ENCODE measurements at regions not wholly inside any gene's neighbourhood (a gene's known extent, or its start where the extent isn't known, plus 50 kb on each side); places are given as distances from the start of the nearest gene placed in this dataset.

DNA sequence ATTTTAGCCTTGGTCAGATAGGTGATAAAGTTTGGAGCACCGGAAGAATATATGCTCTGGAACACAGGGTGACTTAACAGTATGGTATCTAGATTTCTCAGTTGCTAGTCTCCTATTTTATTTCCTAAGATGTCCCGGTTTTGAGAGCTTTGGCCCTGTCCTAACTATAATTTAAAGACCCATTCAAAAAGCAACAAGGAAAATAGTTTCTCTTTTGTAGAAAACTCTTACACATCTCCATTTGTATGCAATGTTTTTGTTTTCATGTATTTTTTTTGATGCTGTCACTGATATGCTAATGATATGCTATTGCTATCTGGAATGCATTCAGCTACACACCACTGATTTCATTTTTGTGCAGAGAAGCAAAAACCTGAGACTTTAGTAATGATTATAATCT lies 237.8 kb downstream of the GPD2 start:
- H3K9me3 Mint-ChIP-seq: no peaks in the 10 kb centered on the region
- no peaks in the 10 kb centered on the region for H3K4me1 Mint-ChIP-seq (ENCODE audit: low read depth)
- no peak overlapping the region for H3K27ac Mint-ChIP-seq
- DNase-seq (no peak), ATAC-seq (replicated peaks in 1 of 2) (no peak)
- no peaks in the 10 kb centered on the region for H3K36me3 Mint-ChIP-seq (ENCODE audit: insufficient read depth in 2 of 2)
- no peaks in the 10 kb centered on the region for H3K27me3 Mint-ChIP-seq (ENCODE audit: low read depth)
- H3K4me3 Mint-ChIP-seq: no peak overlapping the region

GRCh38 chr2:156675896-156676295 lies 239.7 kb downstream of the GPD2 start:
- ATAC-seq (replicated peaks in 1 of 2) (no peak), DNase-seq (no peak)
- Mint-ChIP-seq H3K9me3 (no peaks in the 10 kb centered on the region), H3K4me1 (ENCODE audit: low read depth) (no peaks in the 10 kb centered on the region), H3K4me3 (no peak overlapping the region), H3K27ac (no peak overlapping the region), H3K36me3 (ENCODE audit: insufficient read depth in 2 of 2) (no peaks in the 10 kb centered on the region), H3K27me3 (ENCODE audit: low read depth) (no peaks in the 10 kb centered on the region)

DNA sequence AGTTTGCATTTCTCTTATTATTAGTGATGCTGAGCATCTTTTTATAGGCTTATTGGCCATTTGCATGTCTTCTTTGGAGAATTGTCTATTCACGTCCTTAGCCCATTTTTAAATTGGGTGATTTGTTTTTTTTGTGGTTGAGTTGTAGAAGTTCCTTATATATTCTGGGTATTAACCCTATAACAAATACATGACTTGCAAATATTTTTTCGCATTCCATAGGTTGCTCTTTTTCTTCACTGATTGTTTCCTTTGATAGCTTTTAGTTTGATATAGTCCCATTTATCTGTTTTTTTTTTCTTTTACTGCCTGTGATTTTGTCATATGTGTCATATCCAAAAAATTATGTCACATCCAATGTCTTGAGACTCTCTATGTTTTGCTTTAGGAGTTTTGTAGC lies 243.6 kb downstream of the GPD2 start:
- H3K27ac Mint-ChIP-seq: no peak overlapping the region

GRCh38 chr2:156680266-156680665 lies 244.1 kb downstream of the GPD2 start:
- Mint-ChIP-seq H3K27me3 (ENCODE audit: low read depth) (peaks cover 12% of the 10 kb centered on the region), H3K27ac (no peak overlapping the region), H3K9me3 (no peaks in the 10 kb centered on the region), H3K4me3 (no peak overlapping the region), H3K4me1 (ENCODE audit: low read depth) (no peaks in the 10 kb centered on the region), H3K36me3 (ENCODE audit: insufficient read depth in 2 of 2) (no peaks in the 10 kb centered on the region)
- DNase-seq: no peak
- ATAC-seq (replicated peaks in 1 of 2): no peak

More for the DNA sequence above, 243.6 kb downstream of the GPD2 start:
- no peak for ATAC-seq (replicated peaks in 1 of 2)
- Mint-ChIP-seq H3K4me3 (no peak overlapping the region), H3K36me3 (ENCODE audit: insufficient read depth in 2 of 2) (no peaks in the 10 kb centered on the region), H3K4me1 (ENCODE audit: low read depth) (no peaks in the 10 kb centered on the region), H3K27me3 (ENCODE audit: low read depth) (peaks cover 12% of the 10 kb centered on the region), H3K9me3 (no peaks in the 10 kb centered on the region)
- no peak for DNase-seq

DNA sequence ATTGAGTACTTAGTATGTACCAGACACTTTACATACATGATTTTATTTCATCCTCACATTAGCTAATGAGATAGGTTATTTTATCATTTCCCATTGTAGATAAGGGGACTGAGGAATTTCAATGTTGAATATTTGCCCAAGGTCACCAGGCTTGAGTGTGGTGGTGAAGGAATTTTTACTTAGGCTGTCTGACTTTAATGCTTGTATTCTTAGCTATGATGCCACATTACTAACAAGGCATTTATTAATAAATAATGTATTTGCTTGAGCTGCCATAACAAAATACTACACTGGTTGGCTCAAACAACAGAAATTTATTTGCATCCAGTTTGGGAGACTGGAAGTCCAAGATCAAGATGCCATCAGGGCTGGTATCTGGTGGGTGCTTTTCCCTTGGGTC lies 250.9 kb downstream of the GPD2 start:
- Mint-ChIP-seq H3K27me3 (ENCODE audit: low read depth) (peaks cover 17% of the 10 kb centered on the region), H3K4me3 (no peak overlapping the region), H3K27ac (no peak overlapping the region), H3K36me3 (ENCODE audit: insufficient read depth in 2 of 2) (no peaks in the 10 kb centered on the region), H3K9me3 (no peaks in the 10 kb centered on the region), H3K4me1 (ENCODE audit: low read depth) (no peaks in the 10 kb centered on the region)
- DNase-seq: no peak
- no peak for ATAC-seq (replicated peaks in 1 of 2)

- no peaks in the 10 kb centered on the region for H3K9me3 Mint-ChIP-seq
- no peak overlapping the region for H3K4me3 Mint-ChIP-seq
- H3K27me3 Mint-ChIP-seq (ENCODE audit: low read depth): peaks cover 11% of the 10 kb centered on the region
- ATAC-seq (replicated peaks in 1 of 2) (no peak), DNase-seq (no peak)
- H3K4me1 Mint-ChIP-seq (ENCODE audit: low read depth): no peaks in the 10 kb centered on the region
- no peaks in the 10 kb centered on the region for H3K36me3 Mint-ChIP-seq (ENCODE audit: insufficient read depth in 2 of 2)
- no peak overlapping the region for H3K27ac Mint-ChIP-seq
Measured at GRCh38 chr2:156687715-156688114, 251.5 kb downstream of the GPD2 start.

DNA sequence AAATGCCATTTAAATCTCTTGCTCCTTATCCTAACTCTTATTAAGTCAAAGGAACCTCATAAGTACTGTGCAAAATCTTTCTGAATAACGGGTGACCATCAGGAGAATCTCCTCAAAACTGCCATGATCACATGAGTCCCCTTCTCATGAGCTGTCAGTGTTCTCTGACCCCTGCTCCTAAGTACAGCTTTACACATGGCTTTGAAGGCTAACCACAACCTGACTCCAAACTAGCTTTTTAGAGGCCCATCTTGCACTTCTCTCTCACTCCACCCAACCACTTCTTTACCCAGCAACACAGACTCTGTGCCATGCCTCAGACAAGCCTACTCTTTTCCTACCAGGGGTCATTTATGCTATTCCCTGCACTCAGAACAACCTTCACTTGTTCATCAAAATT lies 253.8 kb downstream of the GPD2 start:
- no peaks in the 10 kb centered on the region for H3K4me1 Mint-ChIP-seq (ENCODE audit: low read depth)
- ATAC-seq (replicated peaks in 1 of 2) (no peak), DNase-seq (no peak)
- H3K36me3 Mint-ChIP-seq (ENCODE audit: insufficient read depth in 2 of 2): no peaks in the 10 kb centered on the region
- H3K27me3 Mint-ChIP-seq (ENCODE audit: low read depth): peaks cover 9% of the 10 kb centered on the region
- no peak overlapping the region for H3K27ac Mint-ChIP-seq
- no peaks in the 10 kb centered on the region for H3K9me3 Mint-ChIP-seq
- H3K4me3 Mint-ChIP-seq: no peak overlapping the region

DNA sequence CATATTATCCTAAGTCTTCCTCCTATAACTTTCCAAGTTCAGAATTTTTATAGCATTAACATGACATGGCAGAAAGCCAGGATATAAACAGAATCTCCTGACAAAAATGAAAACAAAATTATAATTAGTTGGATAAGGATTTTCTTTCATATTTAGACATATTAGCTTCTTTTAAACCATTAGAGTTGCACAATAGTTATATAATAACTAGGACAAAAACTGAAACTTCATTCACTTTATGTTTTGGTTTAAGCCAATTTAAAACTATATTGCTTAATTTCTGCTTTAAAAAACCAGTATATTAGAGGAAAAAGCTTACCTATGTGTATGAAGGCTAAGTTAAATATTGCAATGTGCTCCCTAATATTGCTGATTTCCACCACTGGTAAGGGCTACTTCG lies 254.8 kb downstream of the GPD2 start:
- H3K9me3 Mint-ChIP-seq: no peaks in the 10 kb centered on the region
- no peaks in the 10 kb centered on the region for H3K36me3 Mint-ChIP-seq (ENCODE audit: insufficient read depth in 2 of 2)
- DNase-seq (no peak), ATAC-seq (replicated peaks in 1 of 2) (no peak)
- H3K4me1 Mint-ChIP-seq (ENCODE audit: low read depth): no peaks in the 10 kb centered on the region
- H3K4me3 Mint-ChIP-seq: no peak overlapping the region
- peaks cover 9% of the 10 kb centered on the region for H3K27me3 Mint-ChIP-seq (ENCODE audit: low read depth)
- H3K27ac Mint-ChIP-seq: no peak overlapping the region

DNA sequence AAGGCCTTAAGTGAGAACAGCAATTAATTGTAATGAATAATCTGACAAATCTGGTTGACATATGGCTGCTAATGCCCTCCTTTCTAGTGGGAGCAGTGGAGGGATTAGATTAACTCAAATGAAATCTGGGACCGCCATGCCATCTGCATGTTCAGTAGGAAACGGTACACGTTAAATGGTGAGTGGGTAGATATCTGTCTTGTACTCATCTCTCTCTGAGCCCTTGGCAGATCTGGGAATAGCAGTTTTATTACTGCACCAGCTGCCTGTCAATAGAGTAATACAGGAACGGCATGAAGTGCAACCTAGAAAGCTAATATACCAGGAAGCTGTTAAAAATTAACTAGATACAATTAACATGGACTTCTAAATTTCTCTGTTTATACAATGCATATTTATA lies 258.8 kb downstream of the GPD2 start:
- Mint-ChIP-seq H3K36me3 (ENCODE audit: insufficient read depth in 2 of 2) (no peaks in the 10 kb centered on the region), H3K27me3 (ENCODE audit: low read depth) (peaks cover 2% of the 10 kb centered on the region), H3K4me3 (no peak overlapping the region), H3K9me3 (no peaks in the 10 kb centered on the region), H3K4me1 (ENCODE audit: low read depth) (no peaks in the 10 kb centered on the region), H3K27ac (no peak overlapping the region)
- DNase-seq (no peak), ATAC-seq (replicated peaks in 1 of 2) (no peak)

- ATAC-seq (replicated peaks in 1 of 2) (no peak), DNase-seq (no peak)
- no peaks in the 10 kb centered on the region for H3K36me3 Mint-ChIP-seq (ENCODE audit: insufficient read depth in 2 of 2)
- H3K27me3 Mint-ChIP-seq (ENCODE audit: low read depth): no peaks in the 10 kb centered on the region
- no peaks in the 10 kb centered on the region for H3K4me1 Mint-ChIP-seq (ENCODE audit: low read depth)
- H3K9me3 Mint-ChIP-seq: no peaks in the 10 kb centered on the region
- no peak overlapping the region for H3K4me3 Mint-ChIP-seq
- H3K27ac Mint-ChIP-seq: no peak overlapping the region
Measured at GRCh38 chr2:156695595-156695994, 259.4 kb downstream of the GPD2 start.

DNA sequence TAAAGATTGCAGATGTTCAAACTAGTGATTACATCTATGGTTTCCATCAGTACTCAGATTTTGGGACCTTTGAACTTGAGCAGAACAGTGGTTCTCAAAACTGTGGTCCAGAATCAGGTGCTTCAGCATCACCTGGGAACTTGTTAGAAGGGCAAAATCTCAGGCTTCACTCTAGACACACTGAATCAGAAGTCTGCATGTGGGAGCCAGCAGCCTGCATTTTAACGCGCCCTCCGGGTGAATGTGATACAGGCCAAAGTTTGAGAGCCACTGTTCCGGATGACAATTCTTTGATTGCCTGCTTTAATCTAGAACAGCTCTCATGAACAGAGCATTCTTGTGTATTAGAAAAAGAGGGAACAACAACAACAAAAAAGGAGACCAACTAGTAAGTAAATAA lies 261.7 kb downstream of the GPD2 start:
- DNase-seq: no peak
- peaks cover 4% of the 10 kb centered on the region for H3K27me3 Mint-ChIP-seq (ENCODE audit: low read depth)
- H3K4me3 Mint-ChIP-seq: no peak overlapping the region
- no peaks in the 10 kb centered on the region for H3K36me3 Mint-ChIP-seq (ENCODE audit: insufficient read depth in 2 of 2)
- H3K4me1 Mint-ChIP-seq (ENCODE audit: low read depth): no peaks in the 10 kb centered on the region
- no peak overlapping the region for H3K27ac Mint-ChIP-seq
- H3K9me3 Mint-ChIP-seq: no peaks in the 10 kb centered on the region
- ATAC-seq (replicated peaks in 1 of 2): no peak

DNA sequence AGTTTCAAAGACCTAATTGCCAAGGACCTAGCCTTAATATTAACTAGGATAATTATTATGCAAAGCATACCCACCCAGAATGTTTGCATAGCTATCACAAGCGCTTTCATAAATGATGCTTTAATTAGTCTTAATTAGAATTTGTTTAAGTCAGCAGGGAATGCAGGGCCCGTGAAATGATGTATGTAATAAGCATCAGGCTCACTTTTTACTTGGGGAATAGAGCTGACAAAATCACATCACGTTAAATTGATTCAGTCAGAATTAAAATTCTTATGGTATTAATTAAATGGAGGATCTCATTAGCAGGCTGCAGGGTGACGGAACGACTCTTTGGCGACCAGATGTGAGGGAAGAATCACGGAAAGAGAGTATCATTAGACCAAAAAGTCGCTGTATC lies 264.5 kb downstream of the GPD2 start:
- H3K27ac Mint-ChIP-seq: no peak overlapping the region
- no peaks in the 10 kb centered on the region for H3K4me1 Mint-ChIP-seq (ENCODE audit: low read depth)
- H3K27me3 Mint-ChIP-seq (ENCODE audit: low read depth): peaks cover 4% of the 10 kb centered on the region
- DNase-seq (no peak), ATAC-seq (replicated peaks in 1 of 2) (no peak)
- H3K36me3 Mint-ChIP-seq (ENCODE audit: insufficient read depth in 2 of 2): no peaks in the 10 kb centered on the region
- no peaks in the 10 kb centered on the region for H3K9me3 Mint-ChIP-seq
- H3K4me3 Mint-ChIP-seq: no peak overlapping the region

DNA sequence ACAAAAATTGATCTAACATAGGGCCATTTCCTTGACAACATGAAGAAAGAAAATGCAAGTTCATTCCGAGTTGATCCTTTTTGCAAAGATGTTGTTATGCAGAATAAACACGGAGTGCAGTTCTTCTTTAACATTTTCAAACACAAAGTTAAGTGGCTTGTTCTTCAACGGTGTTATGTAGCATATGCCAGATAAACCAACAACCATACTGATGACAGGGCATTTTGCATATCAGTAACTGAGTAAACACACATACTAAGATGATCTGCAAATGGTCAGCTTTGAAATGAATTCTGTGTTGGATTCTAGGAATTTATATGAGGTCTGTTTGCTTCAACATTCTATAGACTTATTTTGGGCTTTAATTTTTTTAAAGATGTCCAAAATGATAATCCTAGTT lies 266.4 kb downstream of the GPD2 start:
- Mint-ChIP-seq H3K27ac (no peak overlapping the region), H3K9me3 (no peaks in the 10 kb centered on the region), H3K4me1 (ENCODE audit: low read depth) (no peaks in the 10 kb centered on the region), H3K27me3 (ENCODE audit: low read depth) (peaks cover 4% of the 10 kb centered on the region), H3K4me3 (no peak overlapping the region), H3K36me3 (ENCODE audit: insufficient read depth in 2 of 2) (no peaks in the 10 kb centered on the region)
- DNase-seq (no peak), ATAC-seq (replicated peaks in 1 of 2) (no peak)

DNA sequence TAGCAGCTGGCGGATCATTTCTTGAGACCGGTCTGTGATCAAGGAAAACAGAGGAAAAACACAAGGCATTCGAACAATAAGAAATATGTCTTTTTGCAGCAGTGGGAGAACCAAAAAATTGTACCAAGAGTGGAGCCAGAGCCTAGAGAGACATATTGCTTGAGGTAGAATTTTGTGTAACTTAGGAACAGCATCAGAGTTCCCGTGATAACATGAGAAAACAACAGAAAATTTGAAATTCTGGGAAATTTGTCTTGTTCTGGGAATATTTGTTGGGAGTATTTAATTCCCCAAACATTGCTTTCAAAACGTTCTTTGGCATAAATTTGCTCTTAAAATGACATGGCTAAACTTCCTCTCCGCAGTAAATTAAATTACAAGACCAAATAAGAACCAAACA lies 267.5 kb downstream of the GPD2 start:
- H3K36me3 Mint-ChIP-seq (ENCODE audit: insufficient read depth in 2 of 2): no peaks in the 10 kb centered on the region
- ATAC-seq (replicated peaks in 1 of 2) (no peak), DNase-seq (no peak)
- H3K4me1 Mint-ChIP-seq (ENCODE audit: low read depth): no peaks in the 10 kb centered on the region
- peaks cover 4% of the 10 kb centered on the region for H3K27me3 Mint-ChIP-seq (ENCODE audit: low read depth)
- no peak overlapping the region for H3K27ac Mint-ChIP-seq
- H3K9me3 Mint-ChIP-seq: no peaks in the 10 kb centered on the region
- H3K4me3 Mint-ChIP-seq: no peak overlapping the region

DNA sequence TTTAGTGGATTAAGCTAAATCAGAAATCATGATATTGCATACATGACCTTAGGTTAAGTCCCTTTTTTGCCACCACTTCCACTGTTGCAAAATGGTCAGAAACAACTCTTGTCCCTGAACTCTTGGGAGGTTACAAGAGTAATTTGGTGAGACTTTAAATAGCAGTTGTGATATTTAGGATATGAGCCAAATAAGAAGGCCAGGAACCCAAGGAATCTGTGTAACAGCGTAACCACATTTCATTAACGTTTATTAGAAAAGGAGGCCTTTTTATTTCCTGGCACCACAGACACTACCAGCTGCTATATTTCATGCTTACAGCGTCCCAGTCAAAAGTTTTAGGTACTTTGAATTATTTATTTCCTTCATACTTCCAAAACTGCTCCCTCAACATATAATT lies 268.0 kb downstream of the GPD2 start:
- Mint-ChIP-seq H3K27ac (no peak overlapping the region), H3K9me3 (no peaks in the 10 kb centered on the region), H3K4me3 (no peak overlapping the region), H3K36me3 (ENCODE audit: insufficient read depth in 2 of 2) (no peaks in the 10 kb centered on the region), H3K4me1 (ENCODE audit: low read depth) (no peaks in the 10 kb centered on the region), H3K27me3 (ENCODE audit: low read depth) (peaks cover 4% of the 10 kb centered on the region)
- ATAC-seq (replicated peaks in 1 of 2): no peak
- no peak for DNase-seq

Measured in activated T-cell treated with anti-CD3 and anti-CD28 coated beads, Interleukin-2, amount 50 U/mL, for 72 hours (primary cell).